NCI-H1417 (cell line): ENCODE measurements at regions not wholly inside any gene's neighbourhood (a gene's known extent, or its start where the extent isn't known, plus 50 kb on each side); places are given as distances from the start of the nearest gene placed in this dataset.
"Not testable (repeated sequence)": the region's sequence is repeated elsewhere in the genome, so short reads cannot be mapped to it uniquely, and the experiment has no call there.

Experiments
- DNase-seq, 3 experiments: peaks; one replicate each; lab custom pipeline; 2025; lab: John Stamatoyannopoulos, UW

DNA sequence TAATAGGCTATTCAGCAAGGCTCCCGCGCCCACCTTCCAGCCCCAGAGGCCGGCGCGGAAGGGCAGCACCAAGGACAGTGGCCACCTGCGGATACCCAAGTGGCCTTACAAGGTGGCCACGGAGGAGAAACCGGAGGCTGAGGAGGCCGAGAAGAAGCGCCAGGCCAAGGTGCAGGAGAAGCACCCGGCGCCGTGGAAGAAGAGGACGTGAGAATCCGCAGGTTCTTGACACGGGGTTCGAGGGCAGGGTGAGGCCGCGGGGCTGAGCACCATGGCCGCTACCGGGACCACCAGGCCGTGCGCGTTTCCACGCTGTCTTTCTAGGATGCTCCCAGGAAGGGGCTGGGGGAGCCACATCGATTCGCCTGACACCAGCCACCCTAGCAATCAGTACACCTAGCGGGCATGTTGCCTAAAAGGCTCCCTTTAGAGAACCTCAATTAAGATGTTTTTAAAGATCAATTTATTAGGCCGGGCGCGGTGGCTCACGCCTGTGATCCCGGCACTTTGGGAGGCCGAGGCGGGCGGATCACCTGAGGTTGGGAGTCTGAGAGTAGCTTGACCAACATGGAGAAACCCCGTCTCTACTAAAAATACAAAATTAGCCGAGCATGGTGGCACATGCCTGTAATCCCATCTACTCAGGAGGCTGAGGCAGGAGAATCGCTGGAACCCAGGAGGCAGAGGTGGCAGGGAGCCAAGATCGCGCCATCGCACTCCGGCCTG, 134.3 kb upstream of the OR4C13 start:
- DNase-seq: not testable (repeated sequence)

DNA sequence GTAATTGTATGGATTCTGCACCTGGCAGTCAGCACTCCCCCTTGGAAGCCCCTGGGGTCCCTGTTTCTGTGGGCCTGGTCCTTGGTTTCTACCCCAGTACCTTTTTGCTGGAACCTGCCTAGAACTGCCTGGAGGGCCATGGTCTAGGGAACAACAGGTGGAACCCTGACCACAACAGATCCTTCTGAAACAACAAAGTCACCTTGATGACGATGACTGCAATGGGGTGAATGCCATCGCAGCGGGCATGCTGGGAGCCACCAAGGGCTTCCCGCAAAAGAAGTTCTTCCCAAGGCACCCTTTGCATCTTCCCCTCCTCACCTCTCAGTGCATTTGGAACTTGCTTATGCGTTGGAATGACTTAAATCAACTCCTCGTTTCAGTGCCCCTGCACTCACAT, 129.0 kb upstream of the OR4C13 start:
- DNase-seq: not testable (repeated sequence)

DNA sequence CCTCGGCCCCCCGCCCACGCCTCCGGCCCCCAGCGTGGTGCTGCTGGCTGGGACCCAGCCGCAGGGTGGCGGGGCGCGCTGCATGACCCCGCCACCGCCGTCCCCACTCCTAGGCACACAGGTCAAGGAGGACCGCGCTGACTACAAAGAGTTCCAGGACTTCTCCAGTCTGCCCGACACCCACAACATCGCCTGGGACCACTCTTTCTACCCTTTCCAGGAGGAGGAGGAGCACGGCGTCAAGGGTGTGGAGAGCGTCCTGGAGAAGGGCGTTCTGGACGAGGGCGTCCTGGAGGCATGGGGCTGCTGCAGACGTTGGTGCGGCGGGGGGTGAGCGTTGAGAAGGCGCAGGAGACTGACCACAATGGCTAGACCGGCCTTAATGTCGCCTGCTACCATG, 101.7 kb upstream of the OR4C13 start:
- DNase-seq: not testable (repeated sequence)

DNA sequence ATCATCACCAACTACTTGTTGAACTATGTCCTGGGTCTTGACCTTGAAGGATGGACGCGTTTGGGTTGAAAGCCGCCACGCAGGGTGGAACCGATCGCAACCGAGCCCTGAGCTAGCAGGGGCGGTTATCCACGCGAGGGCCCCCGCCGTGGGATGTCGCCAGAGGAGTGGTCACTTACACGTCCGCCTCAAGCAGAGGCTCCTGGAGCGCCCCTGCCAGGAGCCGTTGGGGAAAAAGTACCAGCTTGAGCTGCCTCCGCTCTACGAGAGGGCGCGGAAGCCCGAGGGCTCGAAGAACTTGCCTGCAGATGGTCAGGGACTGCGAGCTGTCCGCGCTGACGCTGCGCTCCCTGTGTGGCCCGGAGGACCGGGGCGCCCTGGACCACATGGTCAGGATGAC, 100.7 kb upstream of the OR4C13 start:
- no peak for DNase-seq

DNA sequence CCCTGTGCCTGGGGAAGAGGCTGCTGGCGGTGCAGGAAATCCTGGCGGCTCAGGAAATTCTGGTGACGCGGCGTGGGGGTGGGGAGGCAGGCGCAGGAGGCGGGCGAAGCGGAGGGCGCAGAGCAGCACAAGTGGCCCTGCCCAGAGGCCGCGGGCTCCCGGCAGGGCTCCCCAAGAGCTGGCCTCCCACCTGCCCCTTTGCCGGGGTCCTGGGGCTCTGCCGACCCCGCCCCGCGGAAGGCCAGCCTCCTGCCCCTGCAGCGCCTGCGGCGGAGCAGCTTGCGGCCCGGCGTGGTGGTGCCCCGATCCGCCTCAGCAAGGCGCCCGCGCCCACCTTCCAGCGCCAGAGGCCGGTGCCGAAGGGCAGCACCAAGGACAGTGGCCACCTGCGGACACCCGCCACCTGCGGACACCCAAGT, 100.2 kb upstream of the OR4C13 start:
- DNase-seq: no peak

DNA sequence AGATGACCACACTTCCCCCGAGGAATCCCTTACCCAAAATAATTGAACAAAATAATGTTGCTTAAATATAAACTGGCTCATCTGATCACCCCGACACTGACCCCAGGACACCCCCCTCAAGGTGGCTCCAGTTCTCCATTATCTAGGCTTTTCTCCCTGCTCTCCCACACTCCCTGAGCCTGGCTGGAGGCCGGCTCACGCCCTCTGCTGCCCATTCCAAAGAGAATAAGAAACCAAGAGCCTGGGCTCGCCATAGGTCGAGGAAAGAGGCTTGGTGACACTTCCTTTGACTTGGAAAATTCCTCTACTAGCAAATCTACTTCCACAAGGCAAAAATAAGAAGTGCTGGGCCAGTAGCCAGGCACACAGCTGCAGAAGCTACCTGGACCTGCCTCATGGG, 63.3 kb upstream of the OR4C13 start:
- DNase-seq: not testable (repeated sequence)

DNA sequence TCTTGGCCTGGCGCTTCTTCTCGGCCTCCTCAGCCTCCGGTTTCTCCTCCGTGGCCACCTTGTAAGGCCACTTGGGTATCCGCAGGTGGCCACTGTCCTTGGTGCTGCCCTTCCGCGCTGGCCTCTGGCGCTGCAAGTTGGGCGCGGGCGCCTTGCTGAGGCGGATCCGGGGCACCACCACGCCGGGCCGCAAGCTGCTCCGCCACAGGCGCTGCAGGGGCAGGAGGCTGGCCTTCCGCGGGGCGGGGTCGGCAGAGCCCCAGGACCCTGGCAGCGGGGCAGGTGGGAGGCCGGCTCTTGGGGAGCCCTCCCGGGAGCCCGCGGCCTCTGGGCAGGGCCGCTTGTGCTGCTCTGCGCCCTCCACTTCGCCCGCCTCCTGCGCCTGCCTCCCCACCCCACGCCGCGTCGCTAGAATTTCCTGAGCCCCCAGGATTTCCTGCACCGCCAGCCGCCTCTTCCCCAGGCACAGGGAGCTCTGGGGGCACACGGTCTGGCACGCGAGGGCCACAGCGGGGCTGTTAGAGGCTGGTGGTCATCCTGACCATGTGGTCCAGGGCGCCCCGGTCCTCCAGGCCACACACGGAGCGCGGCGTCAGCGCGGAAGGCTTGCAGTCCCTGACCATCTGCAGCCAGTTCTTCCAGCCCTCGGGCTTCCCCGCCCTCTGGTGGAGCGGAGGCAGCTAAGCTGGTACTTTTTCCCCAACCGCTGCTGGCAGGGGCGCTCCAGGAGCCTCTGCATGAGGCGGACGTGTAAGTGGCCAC, 60.1 kb upstream of the OR4C13 start:
- not testable (repeated sequence) for DNase-seq

DNA sequence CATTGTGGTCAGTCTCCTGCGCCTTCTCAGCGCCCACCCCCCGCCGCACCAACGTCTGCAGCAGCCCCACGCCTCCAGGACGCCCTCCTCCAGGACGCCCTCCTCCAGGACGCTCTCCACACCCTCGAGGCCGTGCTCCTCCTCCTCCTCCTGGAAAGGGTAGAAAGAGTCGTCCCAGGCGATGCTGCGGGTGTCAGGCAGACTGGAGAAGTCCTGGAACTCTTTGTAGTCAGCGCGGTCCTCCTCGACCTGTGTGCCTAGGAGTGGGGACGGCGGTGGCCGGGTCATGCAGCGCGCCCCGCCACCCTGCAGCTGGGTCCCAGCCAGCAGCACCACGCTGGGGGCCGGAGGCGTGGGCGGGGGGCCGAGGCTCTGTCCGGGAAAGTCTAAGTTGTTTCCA, 58.7 kb upstream of the OR4C13 start:
- DNase-seq: not testable (repeated sequence)
